ENCODE measurements at regions not wholly inside any gene's neighbourhood (a gene's known extent, or its start where the extent isn't known, plus 50 kb on each side); places are given as distances from the start of the nearest gene placed in this dataset.

DNA sequence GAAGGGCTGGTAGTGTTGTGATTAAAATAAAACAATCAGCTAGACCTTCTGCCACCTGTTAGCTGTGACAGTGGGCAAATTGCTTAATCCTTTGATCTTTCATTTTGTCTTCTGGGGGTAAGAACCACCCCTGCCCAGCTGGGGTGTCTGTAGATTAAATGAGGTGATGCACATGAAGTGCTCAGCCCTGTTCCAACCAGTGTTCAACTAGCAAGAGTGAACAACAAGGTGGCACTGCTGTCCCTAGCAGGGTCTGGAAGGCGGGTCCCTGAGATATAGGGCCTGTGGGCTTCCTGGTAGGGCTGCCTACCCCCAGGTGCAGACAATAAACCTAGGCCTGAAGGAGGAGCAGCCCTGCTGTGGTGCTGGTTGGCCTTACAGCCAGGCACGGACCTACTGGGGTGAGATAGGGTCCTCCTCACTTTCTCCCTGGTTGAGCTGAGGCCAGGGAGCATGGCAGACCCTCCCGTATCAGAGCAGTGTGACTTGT is 60.6 kb downstream of the ARL6IP4 start:
- no peak for DNase-seq (ENCODE audit: low read depth)

DNA sequence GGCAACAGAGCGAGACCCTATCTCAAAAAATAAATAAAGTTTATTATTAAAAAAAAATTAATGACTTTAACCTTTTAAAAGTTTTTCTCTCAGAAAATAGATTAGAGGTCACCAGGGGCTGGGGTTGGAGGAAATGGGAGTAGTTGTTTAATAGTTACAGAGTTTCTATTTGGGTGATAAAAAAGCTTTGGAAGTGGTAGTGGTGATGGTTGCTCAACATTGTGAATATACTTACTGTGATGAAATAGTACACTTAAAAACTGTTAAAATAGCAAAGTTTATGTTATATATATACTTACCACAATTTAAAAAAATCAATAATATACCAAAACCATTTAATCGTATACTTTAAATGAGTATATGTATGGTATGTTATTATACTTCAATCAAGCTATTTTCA is 59.6 kb downstream of the ARL6IP4 start:
- no peak for DNase-seq (ENCODE audit: low read depth)

DNA sequence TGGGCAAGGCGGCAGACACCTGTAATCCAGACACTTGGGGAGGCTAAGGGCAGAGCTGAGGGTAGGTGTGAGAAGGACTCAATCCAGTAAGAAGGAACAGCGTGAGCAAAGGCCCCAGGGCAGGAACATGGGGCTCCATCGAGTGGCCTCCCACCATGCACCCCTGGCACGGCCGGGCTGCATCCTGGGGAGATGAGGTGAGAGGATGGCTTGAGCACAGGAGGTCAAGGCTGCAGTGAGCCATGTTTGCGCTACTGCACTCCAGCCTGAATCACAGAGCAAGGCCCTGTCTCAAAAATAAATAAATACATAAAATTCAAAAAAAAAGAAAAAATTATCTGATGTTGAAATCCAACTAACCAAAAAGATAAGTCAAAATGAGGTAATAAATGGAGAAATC is 58.5 kb downstream of the ARL6IP4 start:
- DNase-seq (ENCODE audit: low read depth): no peak

DNA sequence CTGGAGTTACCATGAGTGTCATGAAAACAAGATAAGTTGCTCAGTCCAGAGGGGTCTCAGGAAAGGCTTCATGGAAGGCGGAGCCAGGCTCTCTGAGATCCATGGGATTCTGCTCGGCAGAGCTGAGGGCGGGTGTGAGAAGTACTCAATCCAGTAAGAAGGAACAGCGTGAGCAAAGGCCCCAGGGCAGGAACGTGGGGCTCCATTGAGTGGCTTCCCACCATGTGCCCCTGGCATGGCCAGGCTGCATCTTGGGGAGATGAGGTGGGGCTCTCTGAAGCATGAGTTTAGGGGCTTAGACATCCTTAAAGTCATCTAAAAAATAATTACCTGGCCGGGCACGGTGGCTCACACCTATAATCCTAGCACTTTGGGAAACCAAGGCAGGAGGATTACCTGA is 58.0 kb downstream of the ARL6IP4 start:
- DNase-seq (ENCODE audit: low read depth): no peak

DNA sequence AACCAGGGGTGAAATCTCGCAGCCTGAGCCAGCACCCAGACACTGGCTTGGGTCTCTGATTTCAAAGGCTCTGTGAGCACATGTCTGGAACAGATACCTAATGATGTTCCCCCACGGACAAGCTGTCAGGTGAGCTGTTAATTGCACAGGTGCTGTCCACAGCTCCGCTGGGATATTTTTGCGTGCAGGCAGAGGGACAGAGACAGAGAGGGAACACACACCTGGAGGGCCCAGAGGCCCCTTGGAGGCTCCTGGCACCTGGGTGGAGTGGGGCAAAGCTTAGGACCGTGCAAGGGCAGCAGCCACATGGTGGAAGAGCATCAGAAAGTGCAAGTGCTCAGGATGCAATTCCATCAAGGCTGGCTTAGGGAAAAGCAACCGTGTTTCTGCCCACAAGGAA is 57.3 kb downstream of the ARL6IP4 start:
- DNase-seq (ENCODE audit: low read depth): no peak

DNA sequence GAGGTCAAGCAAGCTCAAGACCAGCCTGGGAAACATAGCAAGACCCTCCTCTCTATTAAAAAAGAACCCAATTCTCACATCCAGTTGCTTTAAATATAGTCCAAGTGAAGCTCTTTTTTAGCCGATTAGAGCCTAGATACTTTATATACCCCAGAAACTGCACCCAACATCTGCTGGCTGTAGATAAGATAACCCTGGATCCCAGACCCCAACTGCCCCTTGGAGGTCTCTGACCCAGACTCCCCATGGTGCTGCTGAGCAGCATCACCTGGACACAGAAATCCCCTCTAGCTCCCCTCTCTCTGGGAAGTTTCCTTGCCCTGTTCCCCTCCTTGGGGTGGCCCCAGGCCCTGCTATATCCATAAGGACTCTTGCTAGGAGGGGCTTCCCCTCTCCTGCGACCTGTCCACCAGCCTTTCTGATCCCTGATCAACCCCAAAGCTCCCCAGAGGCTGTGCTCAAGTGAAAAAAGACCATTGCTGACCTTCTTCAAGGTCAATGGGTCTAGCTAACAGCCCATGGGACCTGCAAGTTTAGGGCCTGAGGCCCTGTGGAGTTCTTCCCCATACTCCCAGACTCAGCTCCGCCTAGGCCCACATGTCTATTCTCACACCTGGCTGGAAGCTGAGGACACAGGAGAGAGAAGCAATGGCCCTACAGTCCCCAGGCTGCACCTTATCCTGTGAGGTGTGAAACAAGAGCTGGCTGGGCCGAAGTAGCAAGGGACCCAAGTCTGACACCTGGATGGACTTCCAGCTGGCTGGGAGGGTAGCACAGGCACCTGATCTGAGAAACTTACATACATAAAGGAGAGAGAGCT is 56.2 kb downstream of the ARL6IP4 start:
- no peak for DNase-seq (ENCODE audit: low read depth)

DNA sequence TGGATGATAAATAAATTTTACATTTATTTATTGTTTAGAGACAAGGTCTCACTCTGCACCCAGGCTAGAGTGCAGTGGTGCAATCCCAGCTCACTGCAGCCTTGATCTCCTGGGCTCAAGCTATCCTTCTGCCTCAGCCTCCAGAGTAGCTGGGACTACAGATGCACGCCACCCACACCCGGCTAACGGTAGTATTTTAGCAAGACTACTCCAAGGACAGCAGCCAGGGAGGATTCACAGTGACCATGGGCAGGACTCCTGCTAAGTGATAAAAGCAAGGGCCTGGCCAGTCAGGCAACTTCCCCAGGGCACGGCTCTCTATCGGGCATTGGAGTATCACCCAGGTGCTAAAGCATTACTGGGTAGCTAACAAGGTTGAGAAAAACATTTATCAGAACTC is 55.4 kb downstream of the ARL6IP4 start:
- no peak for DNase-seq (ENCODE audit: low read depth)

DNA sequence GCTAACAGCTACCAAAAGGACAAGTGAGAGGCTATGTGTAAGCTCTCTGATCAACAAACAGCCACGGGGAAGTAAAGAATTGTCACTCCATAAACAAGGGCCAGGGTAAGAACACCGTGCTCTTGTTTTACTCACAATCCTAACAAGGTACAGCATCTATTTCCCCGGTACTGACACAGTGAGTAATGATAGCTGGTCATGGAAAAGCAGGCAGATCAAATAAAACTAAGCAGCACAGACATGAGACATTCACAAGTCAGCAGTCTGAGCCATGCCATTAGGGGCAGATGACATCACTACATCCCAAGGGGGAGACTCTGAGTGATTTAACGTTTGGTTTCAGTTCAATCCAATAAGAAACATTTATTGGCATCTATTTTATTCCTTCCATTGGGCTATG is 54.4 kb downstream of the ARL6IP4 start:
- no peak for DNase-seq (ENCODE audit: low read depth)

DNA sequence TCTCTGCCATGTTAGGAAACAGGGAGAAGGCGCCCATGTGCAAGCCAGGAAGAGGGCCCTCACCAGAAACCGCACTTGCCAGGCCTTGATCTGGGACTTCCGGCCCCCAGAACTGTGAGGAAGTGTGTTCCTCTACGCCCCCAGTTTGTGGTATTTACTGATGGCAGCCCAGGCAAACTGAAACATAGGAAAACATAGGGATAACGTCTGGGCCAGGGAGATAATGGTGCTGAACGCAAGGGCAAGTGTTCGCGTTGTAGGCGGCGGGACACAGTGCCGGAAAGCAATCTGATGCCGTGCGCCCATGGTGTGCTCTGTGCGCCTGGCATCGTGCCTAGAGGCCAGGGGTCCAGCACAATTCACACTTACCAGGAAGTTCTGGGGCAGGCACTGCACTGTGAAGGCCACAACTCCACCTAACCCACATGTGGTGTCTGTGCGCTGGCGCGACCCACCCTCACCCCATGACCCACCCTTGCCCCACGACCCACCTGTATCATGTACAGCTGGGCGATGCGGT is 53.6 kb downstream of the ARL6IP4 start:
- DNase-seq (ENCODE audit: low read depth): no peak

DNA sequence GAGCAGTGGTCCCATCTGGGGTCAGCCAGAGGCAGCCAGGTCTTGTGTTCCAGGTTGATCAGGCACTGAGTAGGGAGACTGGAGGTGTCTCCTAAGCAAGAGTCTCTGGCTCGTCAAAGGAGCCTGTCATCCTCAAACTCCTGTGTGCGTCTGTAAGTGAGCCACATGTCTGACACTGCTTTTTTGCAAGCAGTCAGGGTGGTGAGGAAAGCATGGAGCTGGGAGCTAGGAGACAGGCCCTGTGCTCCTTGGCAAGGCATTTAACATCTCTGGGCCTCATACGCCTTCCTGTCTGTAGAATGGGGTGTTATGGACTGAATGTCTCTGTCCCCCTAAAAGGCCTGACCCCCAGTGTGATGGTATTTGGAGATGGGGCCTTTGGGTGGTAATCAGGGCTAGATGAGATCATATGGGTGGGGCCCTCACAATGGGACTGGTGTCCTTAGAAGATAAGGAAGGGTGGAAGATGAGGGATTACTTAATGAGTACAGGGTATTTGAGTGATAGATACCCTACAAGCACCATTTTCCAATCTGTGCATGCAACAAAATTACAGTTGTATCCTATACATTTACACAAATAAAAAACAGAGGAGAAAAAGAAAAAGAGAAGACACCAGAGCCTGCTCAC is 53.0 kb downstream of the ARL6IP4 start:
- no peak for DNase-seq (ENCODE audit: low read depth)

DNA sequence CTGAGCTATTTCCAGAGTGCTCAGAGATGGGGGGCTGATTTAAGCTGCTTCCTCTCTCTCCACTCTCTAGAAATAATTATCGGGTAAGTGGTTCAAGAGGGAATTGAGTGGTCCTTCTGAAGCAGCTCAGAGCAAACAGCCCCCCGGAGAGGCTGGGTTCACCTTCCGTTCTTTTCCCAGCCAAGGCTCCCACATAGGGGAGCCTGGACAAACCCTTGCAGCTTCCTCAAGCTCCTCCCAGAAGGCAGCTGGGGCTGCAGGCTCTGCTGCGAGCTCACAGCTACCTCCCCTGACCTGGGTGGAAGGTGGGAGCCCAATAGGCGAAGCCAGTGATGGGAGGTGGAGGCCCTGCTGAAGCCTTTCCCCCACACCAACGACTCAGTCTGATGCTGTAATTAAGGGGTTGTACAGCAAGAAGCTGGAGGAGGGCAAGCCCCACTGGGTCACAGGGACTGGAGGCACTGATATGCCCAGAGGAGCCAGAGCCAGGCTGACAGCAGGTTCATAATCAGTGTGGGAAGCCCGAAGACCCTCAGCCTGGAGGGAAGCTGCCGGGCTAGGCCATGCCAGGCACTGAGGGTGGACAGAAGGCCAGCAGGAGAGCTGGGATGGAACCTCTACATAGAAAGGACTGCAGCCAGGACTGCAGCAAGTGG is 52.4 kb downstream of the ARL6IP4 start:
- DNase-seq (ENCODE audit: low read depth): no peak
